ENCODE measurements at regions not wholly inside any gene's neighbourhood (a gene's known extent, or its start where the extent isn't known, plus 50 kb on each side); places are given as distances from the start of the nearest gene placed in this dataset.

DNA sequence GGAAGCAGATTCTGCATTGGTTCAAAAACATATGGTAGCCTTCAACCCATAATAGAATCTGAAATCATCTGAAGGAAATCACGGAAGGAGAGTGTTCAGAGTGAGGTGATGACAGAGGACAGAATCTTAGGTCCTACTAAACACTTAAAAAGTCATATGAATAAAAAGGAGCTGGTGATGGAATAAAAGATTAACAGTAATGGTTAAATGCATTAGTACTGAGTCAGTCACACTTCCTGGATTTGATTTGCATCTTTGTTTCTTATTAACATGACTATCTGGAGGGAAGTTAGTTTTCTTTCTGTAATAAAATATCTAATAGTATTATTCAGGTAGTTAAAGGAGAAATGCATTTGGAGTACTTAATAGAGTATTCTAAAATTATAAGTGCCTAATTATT, 296.3 kb upstream of the ATXN7L3B start:
- TF ChIP-seq EGR1 (IDR thresholded peaks at IDR 0.05; ENCODE audit: low read depth in 2 of 2): no peak
- no peak for TF ChIP-seq GABPA (IDR thresholded peaks at IDR 0.05 in 1 of 2, conservative IDR thresholded peaks at IDR 0.05 in 1 of 2)
- TF ChIP-seq FOXA2 (IDR thresholded peaks at IDR 0.05): no peak
- TF ChIP-seq, protein P1, sequence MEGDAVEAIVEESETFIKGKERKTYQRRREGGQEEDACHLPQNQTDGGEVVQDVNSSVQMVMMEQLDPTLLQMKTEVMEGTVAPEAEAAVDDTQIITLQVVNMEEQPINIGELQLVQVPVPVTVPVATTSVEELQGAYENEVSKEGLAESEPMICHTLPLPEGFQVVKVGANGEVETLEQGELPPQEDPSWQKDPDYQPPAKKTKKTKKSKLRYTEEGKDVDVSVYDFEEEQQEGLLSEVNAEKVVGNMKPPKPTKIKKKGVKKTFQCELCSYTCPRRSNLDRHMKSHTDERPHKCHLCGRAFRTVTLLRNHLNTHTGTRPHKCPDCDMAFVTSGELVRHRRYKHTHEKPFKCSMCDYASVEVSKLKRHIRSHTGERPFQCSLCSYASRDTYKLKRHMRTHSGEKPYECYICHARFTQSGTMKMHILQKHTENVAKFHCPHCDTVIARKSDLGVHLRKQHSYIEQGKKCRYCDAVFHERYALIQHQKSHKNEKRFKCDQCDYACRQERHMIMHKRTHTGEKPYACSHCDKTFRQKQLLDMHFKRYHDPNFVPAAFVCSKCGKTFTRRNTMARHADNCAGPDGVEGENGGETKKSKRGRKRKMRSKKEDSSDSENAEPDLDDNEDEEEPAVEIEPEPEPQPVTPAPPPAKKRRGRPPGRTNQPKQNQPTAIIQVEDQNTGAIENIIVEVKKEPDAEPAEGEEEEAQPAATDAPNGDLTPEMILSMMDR (IDR thresholded peaks at IDR 0.05; ENCODE audit: low read depth, low read length, missing input control): no peak
- TF ChIP-seq MAX (IDR thresholded peaks at IDR 0.05): no peak
- TF ChIP-seq, protein P2, sequence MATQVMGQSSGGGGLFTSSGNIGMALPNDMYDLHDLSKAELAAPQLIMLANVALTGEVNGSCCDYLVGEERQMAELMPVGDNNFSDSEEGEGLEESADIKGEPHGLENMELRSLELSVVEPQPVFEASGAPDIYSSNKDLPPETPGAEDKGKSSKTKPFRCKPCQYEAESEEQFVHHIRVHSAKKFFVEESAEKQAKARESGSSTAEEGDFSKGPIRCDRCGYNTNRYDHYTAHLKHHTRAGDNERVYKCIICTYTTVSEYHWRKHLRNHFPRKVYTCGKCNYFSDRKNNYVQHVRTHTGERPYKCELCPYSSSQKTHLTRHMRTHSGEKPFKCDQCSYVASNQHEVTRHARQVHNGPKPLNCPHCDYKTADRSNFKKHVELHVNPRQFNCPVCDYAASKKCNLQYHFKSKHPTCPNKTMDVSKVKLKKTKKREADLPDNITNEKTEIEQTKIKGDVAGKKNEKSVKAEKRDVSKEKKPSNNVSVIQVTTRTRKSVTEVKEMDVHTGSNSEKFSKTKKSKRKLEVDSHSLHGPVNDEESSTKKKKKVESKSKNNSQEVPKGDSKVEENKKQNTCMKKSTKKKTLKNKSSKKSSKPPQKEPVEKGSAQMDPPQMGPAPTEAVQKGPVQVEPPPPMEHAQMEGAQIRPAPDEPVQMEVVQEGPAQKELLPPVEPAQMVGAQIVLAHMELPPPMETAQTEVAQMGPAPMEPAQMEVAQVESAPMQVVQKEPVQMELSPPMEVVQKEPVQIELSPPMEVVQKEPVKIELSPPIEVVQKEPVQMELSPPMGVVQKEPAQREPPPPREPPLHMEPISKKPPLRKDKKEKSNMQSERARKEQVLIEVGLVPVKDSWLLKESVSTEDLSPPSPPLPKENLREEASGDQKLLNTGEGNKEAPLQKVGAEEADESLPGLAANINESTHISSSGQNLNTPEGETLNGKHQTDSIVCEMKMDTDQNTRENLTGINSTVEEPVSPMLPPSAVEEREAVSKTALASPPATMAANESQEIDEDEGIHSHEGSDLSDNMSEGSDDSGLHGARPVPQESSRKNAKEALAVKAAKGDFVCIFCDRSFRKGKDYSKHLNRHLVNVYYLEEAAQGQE (IDR thresholded peaks at IDR 0.05): no peak
- TF ChIP-seq TAF1 (conservative IDR thresholded peaks at IDR 0.05): no peak
